GM19035 (cell line): ENCODE measurements at regions not wholly inside any gene's neighbourhood (a gene's known extent, or its start where the extent isn't known, plus 50 kb on each side); places are given as distances from the start of the nearest gene placed in this dataset.

Experiments used
- ATAC-seq: cut with Tn5 transposase; IDR thresholded peaks from one replicate; pipeline ENCODE4 v1.9.1; 2021; ENCODE audit not compliant: unreplicated experiment

DNA sequence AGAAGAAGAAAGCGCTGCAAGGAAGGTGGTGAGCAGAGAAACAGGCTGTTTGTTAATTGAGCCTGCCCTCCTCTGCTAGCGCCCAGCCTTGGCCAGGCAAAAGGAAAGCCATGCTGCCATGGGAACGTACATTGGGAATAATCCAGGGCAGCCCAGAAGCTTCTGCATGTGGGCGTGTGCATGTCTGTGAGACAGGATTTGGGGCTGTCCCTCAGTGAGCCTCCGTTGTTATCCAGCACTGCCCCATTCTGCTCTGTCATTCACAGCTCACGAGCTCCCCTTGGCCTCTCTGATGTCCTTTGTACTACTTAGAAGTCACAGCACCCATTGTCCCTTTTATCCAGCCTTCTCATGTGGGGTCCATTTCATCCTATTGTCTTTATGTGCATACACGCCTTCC, 239.1 kb upstream of the ROPN1 start:
- ATAC-seq = no peak

DNA sequence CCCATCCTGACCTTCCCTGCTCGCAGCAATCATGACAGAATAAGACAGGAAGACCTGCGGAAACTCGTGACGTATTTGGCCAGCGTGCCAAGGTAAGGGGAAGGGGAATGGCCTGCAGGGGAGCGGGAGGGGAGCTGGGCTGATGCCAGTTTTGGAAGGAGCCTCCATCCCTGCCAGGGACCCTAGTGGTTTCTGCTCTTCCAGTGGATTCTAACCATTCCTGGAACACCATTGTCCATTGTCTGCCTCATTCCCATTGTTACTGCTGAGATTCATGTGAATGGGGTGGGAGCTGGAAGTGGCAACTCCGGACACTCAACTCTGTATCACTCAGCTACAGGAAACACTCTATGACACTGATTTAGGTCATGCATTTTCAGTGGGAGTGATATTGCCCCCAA, 242.9 kb upstream of the ROPN1 start:
- no peak for ATAC-seq

DNA sequence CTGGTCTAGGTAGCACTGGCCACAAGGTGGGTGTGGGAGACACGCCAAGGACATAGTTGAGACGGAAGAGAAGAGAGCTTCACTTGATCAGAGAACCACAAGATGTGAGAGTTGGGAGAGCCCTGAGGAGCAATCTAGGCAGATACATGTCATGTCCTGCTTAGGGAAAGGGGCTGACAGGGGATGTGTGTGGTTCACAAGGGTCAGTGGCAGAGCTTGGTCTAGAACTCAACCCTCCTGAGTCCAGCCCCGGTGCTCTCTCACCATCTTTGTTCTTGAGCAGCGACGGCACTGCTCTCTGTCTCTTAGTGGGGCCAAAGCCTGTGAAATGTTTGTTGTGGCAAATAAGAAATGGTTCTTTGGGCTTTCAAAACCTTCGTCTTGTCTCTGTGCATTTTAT, 243.5 kb upstream of the ROPN1 start:
- ATAC-seq = no peak

DNA sequence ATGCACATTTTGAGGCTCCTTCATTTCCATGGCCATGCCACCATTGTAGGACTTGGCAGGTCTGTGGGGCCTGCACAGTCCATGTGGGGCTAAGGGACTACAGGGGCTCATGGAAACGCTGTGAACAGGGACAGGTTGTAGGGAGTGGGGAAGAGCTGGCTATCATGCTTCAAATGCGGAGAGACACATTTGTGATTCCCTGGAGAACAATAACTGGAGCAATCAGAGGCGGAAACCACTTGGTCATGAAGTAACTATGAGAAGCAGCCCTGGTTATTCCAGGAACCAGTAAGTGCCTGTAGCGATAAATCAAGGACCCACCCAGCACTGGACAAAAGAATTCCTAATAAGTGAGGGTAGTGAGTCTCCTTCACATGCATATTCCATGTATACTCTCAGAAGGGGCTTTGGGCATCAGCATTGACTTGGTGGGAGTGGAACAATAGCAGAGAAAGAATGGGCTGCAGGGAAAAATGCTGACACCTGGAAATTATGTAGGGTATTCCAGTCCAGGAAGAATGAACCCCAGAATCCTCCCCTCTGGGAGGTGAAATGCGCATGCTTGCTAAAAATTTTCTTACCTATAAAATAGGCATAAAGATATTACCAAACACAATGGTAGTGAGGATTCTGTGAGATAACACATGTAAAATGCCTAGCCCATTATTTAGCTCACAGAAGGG, 251.4 kb upstream of the ROPN1 start:
- no peak for ATAC-seq

DNA sequence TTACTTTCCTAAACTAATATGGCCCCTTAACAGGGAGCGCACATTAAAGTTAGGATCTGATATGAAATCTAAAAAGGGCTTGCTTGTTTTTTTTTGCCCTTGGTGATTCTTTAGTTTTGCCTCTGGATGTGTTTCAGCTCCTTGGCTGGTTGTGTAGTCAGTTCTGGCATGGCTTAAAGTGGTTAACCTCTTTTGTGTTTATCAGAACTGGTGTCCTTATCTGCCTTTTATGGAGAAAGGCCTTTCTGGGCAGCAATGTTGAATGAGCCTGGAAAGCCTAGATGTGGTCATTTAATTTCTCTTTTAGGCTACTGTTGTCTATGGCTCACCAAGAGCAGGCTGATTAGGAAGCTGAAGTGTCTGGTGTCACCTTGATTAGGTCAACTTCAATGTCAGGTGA, 254.5 kb upstream of the ROPN1 start:
- ATAC-seq = no peak

DNA sequence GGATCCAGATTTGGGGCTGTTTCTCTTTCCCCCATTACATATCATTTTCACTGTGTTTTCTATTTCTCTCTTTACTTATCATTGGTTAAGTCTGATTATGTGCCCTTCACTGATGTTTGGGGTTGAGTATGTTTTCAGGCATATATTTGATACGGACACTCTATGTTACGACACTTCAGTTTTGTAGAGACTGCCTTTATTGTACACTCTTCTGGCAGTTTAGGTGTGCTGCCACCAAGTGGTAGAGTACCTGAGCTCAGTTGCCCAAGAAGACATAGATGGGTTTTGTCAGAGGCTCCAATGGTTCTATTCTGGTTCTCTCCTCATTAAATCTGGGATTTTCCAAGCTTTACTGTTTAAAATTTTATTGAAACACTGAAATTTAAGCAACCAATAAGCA, 255.0 kb upstream of the ROPN1 start:
- ATAC-seq = no peak

DNA sequence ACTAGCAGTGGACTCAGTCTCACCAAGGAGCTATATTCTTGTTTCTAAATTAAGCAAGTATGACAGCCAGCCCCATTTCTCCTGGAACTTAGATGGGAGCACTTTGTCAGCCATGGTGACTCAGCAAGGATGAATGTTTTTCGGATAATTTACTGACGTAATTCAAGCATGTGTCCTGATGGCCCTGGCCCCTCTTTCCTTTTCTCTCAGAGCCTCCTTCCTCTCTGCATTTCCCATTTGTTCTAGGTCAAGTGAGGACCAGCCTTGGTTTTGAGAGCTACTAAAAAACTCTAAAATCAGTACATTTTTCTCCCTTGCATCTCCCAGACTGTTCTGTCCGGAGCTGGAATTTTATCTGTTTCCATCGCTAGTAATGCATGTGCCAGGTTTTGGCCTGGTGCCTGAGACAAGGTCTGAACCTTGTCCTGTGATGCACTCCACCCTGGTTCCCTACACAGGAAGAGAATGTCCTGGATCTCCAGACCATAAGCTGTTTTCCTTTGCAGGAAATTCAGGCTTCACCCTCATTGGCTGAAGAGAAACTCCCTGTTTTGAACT, 256.6 kb upstream of the ROPN1 start:
- ATAC-seq = no peak

DNA sequence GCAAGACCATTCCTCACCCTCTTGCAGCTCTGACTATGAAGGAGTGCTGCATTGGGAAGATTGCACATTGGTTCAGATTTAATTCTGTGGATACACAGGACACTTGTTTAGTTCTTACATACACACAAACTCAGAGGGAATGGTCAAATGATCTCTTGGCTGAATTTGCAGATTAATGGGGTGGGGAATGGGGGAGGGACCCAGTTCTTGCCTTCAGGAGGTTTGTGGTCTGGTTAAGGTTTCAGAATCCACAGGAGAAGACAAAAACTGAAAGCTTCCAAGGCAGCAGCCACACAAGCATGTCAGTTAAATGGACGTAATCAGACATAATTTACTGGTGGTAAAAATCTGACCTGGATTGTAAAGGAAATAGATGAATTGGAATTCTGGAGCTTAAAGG, 257.1 kb upstream of the ROPN1 start:
- ATAC-seq = no peak

DNA sequence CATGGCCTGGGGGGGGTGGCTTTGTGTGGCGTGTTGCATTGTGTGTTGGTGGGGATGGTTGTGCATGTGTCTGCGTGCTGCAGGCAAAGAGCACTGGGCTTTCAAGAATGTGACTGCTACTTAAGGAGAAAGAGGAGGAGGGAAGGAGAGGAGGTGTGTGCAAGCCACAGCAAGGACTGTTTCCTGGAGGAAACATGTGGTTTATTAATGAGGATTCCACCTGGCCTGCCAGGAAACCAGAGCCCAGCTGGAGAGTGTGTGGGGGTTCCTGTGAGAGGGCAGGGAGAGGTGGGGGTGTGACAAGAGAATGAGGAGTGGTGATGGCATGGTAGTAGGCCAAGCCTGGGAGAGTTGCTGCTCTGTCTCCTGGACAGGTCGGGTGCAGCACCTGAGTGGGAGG, 258.1 kb upstream of the ROPN1 start:
- no peak for ATAC-seq

DNA sequence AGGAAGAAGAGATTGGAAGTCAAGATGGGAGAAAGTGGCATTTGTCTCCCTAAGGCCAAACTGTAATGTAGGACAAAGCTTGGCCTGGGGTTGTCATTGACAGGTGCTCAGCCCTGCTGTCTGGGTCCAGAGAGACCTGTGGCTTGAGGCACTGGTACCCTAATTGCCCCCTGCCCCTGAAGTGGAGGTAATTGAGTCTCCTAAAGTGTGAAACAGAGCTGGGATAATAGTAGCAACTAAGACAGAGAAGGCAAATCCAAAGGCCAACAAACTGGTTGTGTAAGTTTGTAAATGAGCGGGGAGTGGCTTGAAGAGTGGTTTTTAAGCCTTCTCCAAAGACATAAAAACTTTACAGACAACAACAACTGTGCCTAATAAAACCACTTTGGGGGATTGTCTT, 264.2 kb upstream of the ROPN1 start:
- ATAC-seq = no peak

DNA sequence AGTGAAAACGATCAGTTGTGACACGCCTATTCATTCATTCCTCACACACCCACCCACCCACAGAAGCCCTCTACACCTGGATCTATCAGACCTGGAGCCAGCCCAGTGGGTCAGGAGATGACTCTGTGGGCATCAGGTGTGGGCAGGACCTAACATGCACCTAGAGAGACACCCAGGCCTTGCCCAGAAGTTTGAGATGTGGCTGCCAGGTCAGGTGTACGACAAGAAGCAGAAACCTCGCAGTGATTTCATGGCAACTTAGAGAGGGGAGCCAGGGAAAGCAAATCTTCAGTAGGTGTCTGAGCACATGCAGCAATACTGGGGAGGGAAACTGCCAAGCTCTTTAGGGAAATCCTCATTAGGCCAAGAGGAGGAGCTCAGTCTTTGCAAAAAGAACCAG, 264.7 kb upstream of the ROPN1 start:
- ATAC-seq = no peak

DNA sequence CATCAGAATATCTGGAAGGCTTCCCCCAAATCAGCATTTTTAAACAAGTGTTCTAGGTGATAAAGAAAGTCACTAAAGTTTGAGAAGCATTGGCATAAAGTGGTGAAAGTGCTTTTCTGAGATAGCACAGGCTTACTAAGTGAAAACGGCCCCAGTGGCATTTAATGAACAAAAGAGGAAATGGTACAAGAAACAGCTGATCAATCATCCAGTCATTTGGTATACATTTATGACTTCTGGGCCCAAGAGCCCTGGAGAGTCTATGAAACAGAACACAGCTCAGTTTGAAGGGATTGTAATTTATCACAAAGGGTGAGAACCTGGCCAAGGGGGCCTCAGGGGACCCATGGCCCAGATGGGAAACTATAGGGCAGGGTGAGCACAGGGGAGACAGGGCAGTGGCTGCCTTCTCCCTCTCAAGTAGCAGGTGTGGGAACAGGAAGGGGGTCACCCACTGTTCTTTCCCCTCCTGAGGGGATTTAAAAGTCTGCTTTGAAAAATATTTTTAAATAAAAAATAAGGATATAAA, 265.5 kb upstream of the ROPN1 start:
- ATAC-seq = no peak

DNA sequence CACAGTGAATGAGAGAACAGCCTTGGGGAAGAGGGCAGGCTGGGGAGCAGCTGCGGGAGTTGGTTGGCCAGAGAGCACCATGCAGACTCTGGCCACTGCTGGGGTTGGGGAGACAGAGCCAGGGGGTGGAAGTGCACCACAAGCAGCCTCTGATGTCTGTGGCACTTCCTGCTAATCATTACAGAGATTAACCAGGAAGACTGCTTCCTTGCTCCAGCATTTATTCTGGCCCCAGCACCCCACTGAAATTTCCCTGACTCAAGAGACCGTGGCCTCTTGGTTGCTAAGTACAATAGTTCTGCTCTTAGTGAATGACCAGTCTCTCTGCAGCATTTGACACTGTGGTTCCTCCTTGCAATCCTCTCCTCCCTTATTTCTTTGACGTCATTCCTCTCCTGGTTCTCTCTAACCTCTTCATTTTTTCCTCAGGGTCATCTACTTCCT, 266.2 kb upstream of the ROPN1 start:
- ATAC-seq = no peak

DNA sequence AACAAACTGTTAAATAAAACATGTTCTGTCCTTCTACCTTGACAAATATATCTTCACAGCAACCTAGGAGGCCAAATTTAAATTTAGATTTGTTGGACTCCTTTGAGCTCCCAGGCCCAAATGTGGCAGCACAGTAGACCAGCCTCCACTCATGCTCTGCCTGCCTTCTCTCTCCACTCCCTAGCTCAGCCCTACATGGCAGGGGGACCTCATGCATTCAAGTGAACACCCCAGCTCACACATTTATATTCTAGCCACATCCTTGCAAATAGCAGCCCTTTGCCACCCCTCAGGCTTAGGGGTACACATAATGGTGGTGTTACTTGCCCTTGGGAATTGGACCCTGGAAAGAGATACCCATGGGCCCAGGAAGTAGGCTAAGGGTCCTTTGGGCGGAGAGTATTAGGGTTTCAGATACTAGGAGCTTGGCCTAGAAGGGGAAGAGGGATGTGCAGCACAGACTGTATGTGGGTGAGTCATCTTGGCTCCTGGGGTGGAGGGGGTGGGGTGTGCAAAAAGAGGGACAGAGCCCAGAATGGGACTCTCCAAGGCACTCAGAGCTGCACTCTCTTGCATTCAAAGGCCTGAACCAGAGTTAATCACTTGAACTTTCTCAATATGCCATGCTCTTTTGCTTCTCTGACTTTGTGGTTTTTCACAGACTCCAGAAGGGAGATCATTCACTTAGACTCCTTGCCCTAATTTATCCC, 268.4 kb upstream of the ROPN1 start:
- no peak for ATAC-seq

DNA sequence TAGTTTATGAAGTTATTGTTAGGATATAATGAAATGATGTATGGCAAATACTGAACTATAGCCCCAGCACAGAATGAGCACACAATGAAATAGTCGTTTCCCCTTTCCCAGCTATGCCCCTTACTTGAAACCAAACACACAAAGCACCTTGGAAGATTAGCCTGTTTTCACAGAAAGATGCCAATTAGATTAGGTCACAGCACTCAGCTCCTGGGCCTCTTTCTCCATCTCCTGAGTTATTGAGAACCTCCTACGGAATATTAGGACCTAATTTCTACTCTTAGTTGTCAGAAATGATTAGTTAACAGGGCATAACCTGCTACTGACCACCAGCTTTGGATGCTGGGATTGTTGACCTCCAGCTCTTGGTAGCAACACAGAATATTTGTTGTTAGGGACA, 269.4 kb upstream of the ROPN1 start:
- ATAC-seq = no peak

DNA sequence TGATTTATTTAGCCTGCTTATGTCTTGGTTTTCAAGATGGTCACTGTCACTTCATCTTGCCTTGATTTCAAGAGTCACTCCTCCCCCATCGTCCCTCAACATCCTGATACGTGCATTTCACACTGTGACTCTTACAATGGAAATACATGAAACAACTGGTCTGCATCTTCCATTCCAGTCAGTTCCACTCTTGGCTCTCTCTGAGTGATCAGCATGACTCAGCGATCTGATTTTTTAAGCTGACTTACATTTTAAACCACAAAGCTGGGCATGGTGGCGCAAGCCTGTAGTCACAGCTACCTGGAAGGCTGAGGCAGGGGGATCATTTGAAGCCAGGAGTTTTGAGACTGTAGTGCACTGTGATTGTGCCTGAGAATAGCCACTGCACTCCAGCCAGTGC, 271.2 kb upstream of the ROPN1 start:
- ATAC-seq = no peak

DNA sequence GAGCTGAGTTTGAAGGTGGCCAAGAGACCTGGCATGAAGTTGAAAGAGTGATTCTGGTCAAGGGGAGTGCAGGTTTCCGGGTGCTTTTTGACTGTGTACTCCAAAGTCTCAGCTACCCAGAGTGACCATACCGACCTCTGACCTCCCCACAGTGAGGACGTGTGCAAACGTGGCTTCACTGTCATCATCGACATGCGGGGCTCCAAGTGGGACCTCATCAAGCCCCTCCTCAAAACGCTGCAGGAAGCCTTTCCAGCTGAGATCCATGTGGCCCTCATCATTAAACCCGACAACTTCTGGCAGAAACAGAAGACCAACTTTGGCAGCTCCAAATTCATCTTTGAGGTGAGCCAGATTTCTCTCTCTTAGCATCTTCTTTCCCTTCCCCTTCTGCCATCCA, 272.4 kb upstream of the ROPN1 start:
- ATAC-seq = no peak

DNA sequence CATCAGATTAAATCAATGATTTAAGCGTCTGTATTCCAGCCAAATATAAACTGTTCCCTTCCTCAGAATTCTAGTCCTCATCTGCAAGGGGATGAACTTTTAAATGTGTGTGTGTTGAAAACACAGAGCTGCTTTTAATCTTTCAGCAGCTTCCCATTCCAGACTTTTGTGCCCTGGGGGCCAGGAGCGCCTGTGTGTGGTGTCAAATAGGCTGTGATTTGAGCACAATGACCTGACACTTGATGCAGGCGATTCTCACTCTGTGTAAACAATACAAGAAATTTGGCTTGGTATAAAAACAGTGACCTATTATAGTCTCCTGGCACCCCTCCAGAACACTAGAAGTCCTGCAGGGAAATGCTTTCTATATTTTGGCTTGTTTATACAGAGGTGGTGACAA, 274.6 kb upstream of the ROPN1 start:
- no peak for ATAC-seq

DNA sequence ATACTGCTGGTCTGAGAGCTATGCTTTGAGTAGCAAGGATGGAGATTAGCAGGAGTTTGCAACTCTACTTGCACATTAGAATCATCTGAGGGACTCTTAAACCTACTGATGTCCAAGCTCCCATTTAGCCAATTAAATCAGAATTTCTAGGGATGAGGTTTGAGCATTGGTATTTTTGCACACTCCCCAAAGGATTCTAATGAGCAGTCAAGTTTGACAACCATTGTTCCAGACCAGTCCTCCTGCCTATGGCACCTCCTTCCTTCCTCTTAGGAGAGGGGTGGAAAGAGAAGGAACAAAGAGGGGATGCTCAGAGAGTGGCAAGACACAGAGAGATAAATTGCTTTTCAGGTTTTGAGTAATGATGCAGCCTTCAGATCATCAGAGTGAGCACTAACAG, 275.5 kb upstream of the ROPN1 start:
- no peak for ATAC-seq

DNA sequence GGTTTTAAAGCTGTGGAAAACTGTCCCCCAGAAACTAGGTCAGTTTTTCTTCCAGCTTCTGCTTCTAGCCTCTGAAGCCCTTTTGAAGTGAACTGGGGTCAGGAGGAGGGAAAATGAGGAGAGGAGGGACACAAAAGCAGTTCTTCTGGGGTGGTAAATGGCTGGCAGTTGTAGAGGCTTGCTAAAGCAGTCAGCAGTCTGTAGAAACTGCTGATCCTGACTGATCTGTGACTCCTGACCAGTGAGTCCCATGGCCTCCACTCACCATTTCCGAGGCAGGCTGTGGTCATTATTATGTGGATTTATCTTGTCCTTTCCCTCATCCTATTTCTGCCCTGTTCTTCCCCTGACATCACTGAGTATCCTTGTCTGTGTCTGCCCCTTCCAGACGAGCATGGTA, 276.4 kb upstream of the ROPN1 start:
- no peak for ATAC-seq

DNA sequence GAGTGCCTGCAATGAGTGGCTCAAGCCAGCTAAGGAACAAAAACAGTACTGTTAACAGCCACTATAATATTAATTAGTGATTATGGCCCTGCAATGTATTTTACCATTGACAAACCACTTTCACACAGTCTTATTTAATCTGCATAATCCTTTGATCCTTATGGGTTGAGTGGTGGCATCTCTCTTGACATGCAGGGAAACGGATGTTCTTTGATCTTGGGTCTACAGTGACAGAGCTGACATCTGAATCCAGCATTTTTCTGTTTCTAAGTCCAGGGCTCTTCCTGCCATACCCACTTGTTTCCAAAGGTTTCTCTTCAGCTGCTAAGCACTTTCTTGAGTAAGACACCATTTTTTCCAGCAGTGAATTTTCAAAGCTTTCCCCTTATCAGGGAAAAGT, 277.7 kb upstream of the ROPN1 start:
- ATAC-seq = no peak

DNA sequence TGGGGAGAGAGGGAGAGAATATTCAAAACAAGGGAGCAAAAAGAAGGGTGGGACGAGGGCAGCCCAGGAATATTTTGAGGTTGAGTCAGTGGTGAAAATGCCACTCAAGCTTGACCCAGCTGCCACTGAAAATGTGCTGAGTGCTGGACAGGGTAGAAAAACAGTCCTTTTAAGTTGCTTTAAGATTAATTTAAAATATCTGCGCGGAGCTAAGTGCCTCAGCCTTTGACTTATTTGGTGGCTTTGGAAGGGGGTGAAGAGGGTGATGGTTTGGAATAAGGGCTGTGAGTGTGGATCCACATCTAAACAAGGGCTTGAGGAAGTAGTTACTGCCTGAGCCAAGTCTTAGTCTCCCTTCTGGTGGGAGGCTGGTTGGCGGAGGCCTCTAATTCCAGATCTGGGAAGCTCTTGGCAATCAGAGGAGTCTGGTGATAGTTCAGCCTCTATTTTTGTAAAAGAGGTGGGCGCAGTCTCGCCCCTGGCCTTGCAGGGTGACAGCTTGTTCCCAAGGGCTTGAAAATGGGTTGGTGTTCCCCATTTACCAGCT, 280.8 kb upstream of the ROPN1 start:
- ATAC-seq = no peak
